NOMO-1 treated with dmso at 0.1 percent for 144 hours (cell line): ENCODE measurements at regions not wholly inside any gene's neighbourhood (a gene's known extent, or its start where the extent isn't known, plus 50 kb on each side); places are given as distances from the start of the nearest gene placed in this dataset.

Source experiments
- DNase-seq: peaks from one replicate; lab custom pipeline; 2025; ENCODE audit not compliant: unreplicated experiment; lab: John Stamatoyannopoulos, UW

DNA sequence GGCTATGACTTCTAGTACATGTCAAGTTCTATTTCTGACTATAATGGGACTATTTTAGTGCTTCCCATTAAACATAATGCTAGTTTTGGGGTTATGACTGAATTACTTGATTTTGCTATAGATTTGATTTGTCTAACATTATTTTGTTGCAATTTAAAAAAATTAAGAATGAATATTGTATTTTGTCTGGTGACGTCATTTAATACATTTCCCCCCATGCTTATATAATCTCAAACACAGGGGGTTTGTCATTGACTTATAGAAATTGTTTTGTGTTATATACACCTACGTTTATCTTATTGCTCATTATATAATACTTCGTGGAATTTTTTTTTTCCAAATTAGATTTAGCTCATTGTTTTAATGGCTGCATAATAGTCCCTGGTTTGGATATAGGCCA is 270.3 kb upstream of the VLDLR start:
- no peak for DNase-seq

DNA sequence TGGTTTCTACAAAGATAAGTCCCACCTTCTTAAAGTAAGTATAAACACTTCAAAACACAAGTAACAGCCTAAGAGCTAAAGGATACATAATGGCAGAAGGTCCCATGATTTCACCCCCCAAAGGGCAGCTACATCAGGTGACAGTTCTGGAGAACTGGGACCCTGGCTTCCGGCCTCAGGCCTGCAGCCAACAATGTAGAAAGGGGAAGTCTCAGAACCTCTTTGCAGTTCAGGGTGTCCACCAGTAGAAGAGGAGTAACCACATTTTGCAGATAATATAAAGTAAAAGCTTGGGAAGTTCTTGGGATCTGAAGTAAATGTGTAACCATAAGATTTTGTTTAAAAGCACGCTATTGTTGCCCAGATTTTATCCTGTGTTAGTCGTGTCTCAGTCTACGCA is 267.4 kb upstream of the VLDLR start:
- no peak for DNase-seq

DNA sequence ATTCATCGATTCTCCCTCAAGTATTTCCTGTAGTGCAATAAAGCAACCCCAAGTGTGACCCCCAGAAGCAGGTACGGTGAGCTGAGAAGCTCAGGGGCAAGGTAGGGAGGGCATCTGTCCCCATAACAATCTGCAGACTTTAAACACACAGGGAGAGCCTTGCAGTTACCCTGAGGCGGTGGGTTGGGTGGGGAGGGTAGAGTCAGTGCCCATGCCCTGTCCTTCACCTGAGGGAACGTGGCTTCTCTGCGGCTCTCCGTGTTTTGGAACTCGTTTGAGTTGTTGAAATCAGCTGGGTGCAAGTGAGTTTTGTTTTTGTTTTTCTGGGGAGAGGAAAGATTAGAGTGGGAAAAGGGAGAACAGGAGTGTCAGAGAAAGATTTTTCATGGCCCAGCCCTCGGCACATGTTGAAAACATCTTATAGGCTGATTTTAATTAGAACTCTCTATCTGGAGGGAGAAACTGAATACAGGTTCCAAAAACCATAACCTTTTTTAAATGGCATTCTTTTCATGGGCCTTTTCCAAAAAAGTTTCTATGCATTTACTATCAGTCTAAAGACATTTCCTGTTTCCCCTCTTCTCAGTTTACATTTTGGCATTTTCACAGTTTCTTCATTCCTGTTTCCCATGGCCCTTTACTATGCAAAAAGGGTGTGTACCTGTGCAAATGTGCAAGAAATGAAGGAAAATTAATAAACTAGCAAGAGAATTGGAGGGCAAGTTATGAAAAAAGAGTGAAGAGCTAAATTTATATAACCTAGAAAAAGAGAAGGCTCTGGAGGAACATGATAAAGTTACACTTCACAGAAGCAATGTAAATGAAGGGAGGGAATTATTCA is 266.5 kb upstream of the VLDLR start:
- no peak for DNase-seq

DNA sequence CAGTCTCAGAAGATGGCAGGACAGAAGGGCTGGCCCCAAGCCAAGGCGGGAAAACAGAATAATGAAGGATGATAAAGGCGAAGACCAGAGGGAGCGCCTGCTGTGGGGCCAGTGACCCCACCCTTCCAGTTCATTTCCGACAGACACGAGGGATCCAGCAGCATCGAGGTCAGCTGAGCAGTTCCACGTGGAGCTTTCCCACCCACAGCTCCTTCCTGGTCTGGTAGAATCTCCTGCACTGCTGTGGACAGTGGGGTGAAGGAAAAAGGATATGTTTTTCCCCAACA is 265.9 kb upstream of the VLDLR start:
- DNase-seq = no peak

DNA sequence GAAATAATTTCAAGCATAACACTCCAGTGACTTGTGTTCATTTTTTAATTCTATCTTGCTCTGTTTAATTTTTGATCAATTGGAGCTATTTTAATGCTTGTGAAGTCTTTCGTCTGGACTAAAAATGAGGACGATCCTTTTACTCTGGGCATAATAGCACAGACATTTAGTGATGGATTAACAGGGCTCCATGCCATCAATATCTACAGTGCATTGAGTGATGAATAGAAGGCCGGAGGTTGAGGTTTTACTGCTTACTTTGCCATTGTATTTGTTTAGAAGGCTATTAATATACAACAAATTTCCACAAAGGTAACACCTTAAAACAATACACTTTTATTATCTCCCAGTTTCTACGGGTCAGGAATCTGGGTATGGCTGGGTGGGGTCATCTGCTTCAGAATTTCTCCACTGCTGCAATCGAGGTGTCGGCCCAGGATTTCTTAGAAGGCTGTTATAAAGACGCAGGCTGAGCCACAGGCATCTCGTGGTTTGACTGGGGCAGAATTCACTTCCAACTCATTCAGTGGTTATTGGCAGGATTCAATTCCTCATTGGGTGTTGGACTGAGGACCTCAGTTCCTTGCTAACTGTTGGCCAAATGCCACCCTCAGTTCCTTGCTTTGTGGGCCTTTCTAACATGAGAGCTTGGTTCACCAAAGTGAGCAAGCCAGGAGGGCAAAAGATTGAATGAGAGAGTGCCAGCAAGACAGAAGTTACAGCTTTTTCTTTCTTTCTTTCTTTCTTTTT is 265.4 kb upstream of the VLDLR start:
- no peak for DNase-seq

- no peak for DNase-seq
These were observed 261.6 kb upstream of the VLDLR start for GRCh38 chr9:2359891-2360471.

DNA sequence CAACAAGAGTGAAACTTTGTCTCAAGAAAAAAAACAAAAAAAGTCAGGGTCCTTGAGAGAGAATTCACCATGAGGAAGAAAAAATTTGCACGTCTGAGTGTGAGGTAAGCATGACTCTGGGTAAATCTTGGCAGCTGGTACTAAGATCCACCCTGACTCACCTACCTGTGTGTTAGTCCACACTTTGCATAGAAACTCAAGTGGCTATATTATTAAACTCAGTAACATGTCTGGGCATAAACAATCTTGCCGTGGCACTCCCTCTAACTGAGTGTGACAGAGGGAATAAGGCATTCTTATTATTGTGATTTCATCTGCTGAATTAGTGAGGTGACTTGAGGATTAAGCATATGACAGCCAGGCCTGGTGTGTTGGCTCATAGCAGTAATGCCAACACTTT is 259.4 kb upstream of the VLDLR start:
- no peak for DNase-seq

DNA sequence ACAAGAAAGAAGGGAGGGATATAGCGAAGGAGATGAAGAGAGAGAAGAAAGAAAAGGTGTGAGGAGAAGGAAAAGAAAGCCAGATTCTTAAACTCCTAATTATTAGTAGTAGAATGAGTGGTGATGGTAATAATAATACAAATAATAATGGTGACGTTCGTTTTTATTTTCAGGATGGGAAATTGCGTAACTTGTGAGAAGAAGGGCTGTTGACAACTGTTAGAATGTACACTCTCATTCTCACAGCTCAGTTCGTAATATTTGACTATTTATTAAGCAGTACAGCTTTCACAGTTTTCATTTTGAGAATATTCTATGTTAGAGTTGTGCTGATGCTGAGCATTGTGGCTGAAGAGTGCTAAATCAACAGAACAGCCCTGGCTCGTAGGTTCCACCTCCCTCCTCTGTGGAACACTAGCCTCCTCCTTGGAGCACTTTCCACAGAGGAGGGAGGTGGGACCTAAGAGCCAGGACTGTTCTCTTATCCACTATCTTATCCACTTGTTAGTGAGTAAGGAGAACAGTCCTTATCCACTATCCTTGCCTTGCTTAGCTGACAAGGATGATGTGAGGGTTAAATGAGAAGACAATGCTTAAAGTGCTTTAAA is 258.3 kb upstream of the VLDLR start:
- no peak for DNase-seq

GRCh38 chr9:2363781-2364180 is 257.8 kb upstream of the VLDLR start:
- no peak for DNase-seq

GRCh38 chr9:2367970-2368369 is 253.6 kb upstream of the VLDLR start:
- DNase-seq = no peak

- DNase-seq = no peak
These were observed 247.9 kb upstream of the VLDLR start for GRCh38 chr9:2373648-2374047.

DNA sequence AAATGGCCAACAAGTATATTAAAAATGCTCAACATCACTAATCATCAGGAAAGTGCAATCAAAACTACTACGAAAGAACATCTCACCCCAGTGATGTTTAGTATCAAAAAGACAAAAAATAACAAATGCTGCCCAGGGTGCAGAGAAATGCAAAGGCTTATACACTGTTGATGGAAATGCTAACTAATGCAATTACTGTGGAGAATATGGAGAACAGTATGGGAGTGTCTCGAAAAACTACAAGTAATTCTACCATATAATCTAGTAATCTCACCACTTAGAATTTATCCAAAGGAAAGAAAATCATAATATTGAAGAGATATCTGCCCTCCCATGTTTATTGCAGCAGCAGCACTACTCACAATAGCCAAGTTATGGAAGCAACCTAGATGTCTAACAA is 246.5 kb upstream of the VLDLR start:
- no peak for DNase-seq

DNA sequence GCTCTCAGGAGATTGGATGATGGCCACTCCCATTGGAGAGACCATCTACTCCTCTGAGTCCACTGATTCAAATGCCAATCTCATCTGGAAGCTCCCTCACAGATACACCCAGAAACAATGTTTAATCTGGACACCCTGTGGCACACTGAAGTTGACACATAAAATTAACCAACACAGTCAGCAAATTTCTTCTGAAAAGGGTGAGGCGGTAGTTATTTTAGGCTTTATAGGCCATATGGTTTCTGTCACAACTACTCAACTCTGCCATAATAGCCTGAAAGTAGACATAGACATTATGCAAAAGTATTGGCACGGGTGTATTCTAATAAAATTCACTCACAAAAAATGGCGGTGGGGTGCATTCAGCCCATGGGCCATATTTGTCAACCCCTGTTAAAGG is 244.5 kb upstream of the VLDLR start:
- DNase-seq = no peak

DNA sequence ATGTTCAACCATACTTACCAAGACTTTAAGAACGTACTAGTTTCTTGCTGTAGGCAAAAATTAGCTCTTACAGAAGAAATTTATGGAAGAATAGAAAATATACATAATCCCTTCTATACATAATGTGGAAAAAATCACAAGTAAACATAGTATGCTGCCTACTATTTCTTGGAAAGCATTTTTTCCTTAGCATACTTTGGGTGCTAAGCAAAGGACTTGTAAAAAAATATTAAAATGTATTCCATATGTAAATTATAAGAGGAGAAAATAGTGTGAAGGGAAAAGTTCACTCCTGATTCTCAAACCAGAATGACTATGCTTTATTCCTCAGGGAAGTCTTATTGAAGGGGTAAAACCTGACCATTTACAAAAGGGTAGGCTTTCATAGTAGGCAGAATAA is 243.8 kb upstream of the VLDLR start:
- no peak for DNase-seq

GRCh38 chr9:2378266-2378665 is 243.3 kb upstream of the VLDLR start:
- DNase-seq = no peak

- DNase-seq = no peak
These were observed 242.8 kb upstream of the VLDLR start for GRCh38 chr9:2378816-2379215.

GRCh38 chr9:2384741-2385140 is 236.8 kb upstream of the VLDLR start:
- DNase-seq = no peak

DNA sequence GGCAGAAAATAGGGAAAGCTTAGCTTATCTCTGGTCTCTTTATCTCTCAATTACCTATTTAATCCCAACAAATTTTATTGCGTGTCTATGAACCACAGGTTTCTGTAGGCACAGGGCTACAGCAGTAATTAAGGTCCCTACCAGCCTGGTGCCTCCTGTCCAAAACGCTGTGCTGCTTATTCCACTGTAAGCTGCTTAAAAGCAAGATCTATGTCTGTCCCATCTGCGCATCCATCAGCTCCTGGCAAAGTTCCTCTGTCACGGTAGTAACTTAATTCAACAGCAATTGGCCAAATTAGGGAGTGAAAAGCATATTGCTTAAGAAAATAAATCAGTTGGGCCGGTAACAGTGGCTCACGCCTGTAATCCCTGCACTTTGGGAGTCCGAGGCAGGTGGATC is 235.8 kb upstream of the VLDLR start:
- DNase-seq = no peak

DNA sequence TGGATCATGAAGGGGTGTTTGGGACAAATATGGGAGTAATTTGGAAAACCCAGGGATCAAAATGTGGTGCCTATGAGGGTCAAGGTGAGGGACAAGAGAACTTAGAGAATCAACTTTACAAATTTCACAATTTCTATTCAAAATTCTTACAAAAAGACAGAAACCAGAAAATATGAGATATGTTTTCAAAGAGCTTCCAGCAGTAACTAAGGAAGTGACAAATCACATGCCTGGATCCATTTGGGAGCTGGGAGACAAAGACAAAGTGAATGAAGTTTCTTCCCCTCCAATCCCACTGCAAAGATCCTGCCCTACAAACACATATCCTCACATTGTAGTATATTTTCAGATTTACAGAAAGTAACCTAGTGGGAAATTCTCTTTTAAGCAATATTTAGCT is 235.0 kb upstream of the VLDLR start:
- DNase-seq = no peak

- DNase-seq = no peak
These were observed 234.4 kb upstream of the VLDLR start for GRCh38 chr9:2387166-2387565.

- DNase-seq = no peak
These were observed 232.2 kb upstream of the VLDLR start for GRCh38 chr9:2389404-2389803.

GRCh38 chr9:2390028-2390427 is 231.6 kb upstream of the VLDLR start:
- DNase-seq = no peak
